ENCODE measurements at regions not wholly inside any gene's neighbourhood (a gene's known extent, or its start where the extent isn't known, plus 50 kb on each side); places are given as distances from the start of the nearest gene placed in this dataset.

- no peak overlapping the region for H3K4me3 Mint-ChIP-seq
- no peak for ATAC-seq (replicated peaks; ENCODE audit: extremely low read depth, poor library complexity, severe bottlenecking)
Measured at GRCh38 chr5:166014256-166014655, 2277.2 kb upstream of the WWC1 start.

DNA sequence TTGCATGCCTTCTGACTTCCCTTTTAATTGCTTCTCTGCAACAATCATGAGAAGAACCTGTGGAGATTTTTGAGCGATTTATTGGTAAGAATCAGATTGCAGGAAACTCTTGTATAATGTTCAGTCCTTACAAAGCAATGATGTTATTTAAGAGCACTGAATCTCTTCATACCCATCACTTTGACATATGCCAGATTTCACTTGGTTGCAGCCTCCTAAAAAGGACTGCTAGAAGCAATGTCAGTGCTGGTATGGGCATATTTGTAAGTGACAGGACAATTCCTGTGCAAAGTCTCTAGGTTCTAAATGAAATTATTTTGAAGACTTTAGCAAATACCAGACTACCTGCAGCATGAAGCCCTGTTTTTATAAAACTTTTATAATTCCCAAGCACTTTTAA lies 2272.7 kb upstream of the WWC1 start:
- DNase-seq (ENCODE audit: low spot score in 2 of 2): no peak
- no peak overlapping the region for H3K4me3 Mint-ChIP-seq
- H3K27me3 Mint-ChIP-seq: no peaks in the 10 kb centered on the region
- no peaks in the 10 kb centered on the region for H3K4me1 Mint-ChIP-seq
- no peak for ATAC-seq (replicated peaks; ENCODE audit: extremely low read depth, poor library complexity, severe bottlenecking)
- no peak overlapping the region for H3K27ac Mint-ChIP-seq (ENCODE audit: low read depth)
- no peaks in the 10 kb centered on the region for H3K36me3 Mint-ChIP-seq (ENCODE audit: insufficient read depth)
- peaks cover 20% of the 10 kb centered on the region for H3K9me3 Mint-ChIP-seq

More at GRCh38 chr5:166014256-166014655, 2277.2 kb upstream of the WWC1 start:
- DNase-seq (ENCODE audit: low spot score in 2 of 2): no peak
- H3K36me3 Mint-ChIP-seq (ENCODE audit: insufficient read depth): no peaks in the 10 kb centered on the region
- H3K27me3 Mint-ChIP-seq: no peaks in the 10 kb centered on the region
- no peaks in the 10 kb centered on the region for H3K4me1 Mint-ChIP-seq
- no peak overlapping the region for H3K27ac Mint-ChIP-seq (ENCODE audit: low read depth)
- H3K9me3 Mint-ChIP-seq: peaks cover 16% of the 10 kb centered on the region

- ATAC-seq (replicated peaks; ENCODE audit: extremely low read depth, poor library complexity, severe bottlenecking) (no peak), DNase-seq (ENCODE audit: low spot score in 2 of 2) (no peak)
- Mint-ChIP-seq H3K4me1 (no peaks in the 10 kb centered on the region), H3K9me3 (peaks cover 17% of the 10 kb centered on the region), H3K4me3 (no peak overlapping the region), H3K27ac (ENCODE audit: low read depth) (no peak overlapping the region), H3K27me3 (no peaks in the 10 kb centered on the region), H3K36me3 (ENCODE audit: insufficient read depth) (no peaks in the 10 kb centered on the region)
Measured at GRCh38 chr5:166022065-166022464, 2269.4 kb upstream of the WWC1 start.

GRCh38 chr5:166024970-166025369 lies 2266.5 kb upstream of the WWC1 start:
- Mint-ChIP-seq H3K4me3 (no peak overlapping the region), H3K36me3 (ENCODE audit: insufficient read depth) (no peaks in the 10 kb centered on the region), H3K4me1 (no peaks in the 10 kb centered on the region), H3K27me3 (no peaks in the 10 kb centered on the region), H3K9me3 (peaks cover 25% of the 10 kb centered on the region), H3K27ac (ENCODE audit: low read depth) (no peak overlapping the region)
- ATAC-seq (replicated peaks; ENCODE audit: extremely low read depth, poor library complexity, severe bottlenecking): no peak
- no peak for DNase-seq (ENCODE audit: low spot score in 2 of 2)

DNA sequence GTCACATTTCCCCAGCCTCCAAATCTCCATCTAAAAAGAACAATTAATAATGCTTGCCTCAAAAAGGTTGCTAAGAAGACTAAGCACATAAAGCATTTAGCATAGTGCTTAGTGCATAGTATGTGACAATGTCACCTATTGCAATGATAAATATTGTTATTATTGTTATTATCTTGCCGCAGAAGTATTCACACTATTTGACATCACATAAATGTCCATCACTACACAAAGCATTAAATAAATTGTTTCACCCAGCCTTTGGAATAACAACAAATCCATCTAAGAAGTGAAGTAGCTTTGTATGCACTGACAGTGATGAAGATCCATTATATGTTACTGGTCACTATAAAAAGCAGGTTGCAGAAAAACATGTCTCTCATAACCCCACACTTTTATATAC lies 2263.9 kb upstream of the WWC1 start:
- H3K27ac Mint-ChIP-seq (ENCODE audit: low read depth): no peak overlapping the region
- no peaks in the 10 kb centered on the region for H3K27me3 Mint-ChIP-seq
- H3K9me3 Mint-ChIP-seq: peaks cover 22% of the 10 kb centered on the region
- H3K4me3 Mint-ChIP-seq: no peak overlapping the region
- ATAC-seq (replicated peaks; ENCODE audit: extremely low read depth, poor library complexity, severe bottlenecking) (no peak), DNase-seq (ENCODE audit: low spot score in 2 of 2) (no peak)
- no peaks in the 10 kb centered on the region for H3K36me3 Mint-ChIP-seq (ENCODE audit: insufficient read depth)
- H3K4me1 Mint-ChIP-seq: no peaks in the 10 kb centered on the region

GRCh38 chr5:166031926-166032325 lies 2259.5 kb upstream of the WWC1 start:
- no peak overlapping the region for H3K27ac Mint-ChIP-seq (ENCODE audit: low read depth)
- ATAC-seq (replicated peaks; ENCODE audit: extremely low read depth, poor library complexity, severe bottlenecking): no peak
- H3K27me3 Mint-ChIP-seq: no peaks in the 10 kb centered on the region
- DNase-seq (ENCODE audit: low spot score in 2 of 2): no peak
- H3K4me1 Mint-ChIP-seq: no peaks in the 10 kb centered on the region
- H3K36me3 Mint-ChIP-seq (ENCODE audit: insufficient read depth): no peaks in the 10 kb centered on the region
- H3K9me3 Mint-ChIP-seq: peaks cover 14% of the 10 kb centered on the region
- no peak overlapping the region for H3K4me3 Mint-ChIP-seq

DNA sequence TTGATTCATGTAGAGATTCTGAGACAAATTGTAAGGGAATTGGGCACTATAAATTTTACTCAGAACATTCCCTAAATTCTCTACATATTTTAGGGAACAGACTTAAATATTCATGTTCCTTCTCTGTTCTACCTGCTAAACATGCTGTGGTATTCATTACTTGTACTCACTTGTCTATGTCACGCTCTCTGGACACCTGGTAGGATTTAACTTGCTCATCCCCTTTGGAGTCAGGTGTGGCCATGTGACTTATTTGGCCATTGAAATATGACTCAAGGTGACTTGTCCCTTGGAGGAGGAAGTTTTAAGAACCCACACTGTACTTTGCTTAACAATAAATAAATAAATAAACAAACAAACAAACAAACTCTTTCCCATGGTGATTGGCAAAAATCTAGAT lies 2258.8 kb upstream of the WWC1 start:
- H3K36me3 Mint-ChIP-seq (ENCODE audit: insufficient read depth): no peaks in the 10 kb centered on the region
- no peaks in the 10 kb centered on the region for H3K27me3 Mint-ChIP-seq
- H3K4me3 Mint-ChIP-seq: no peak overlapping the region
- H3K4me1 Mint-ChIP-seq: no peaks in the 10 kb centered on the region
- DNase-seq (ENCODE audit: low spot score in 2 of 2) (no peak), ATAC-seq (replicated peaks; ENCODE audit: extremely low read depth, poor library complexity, severe bottlenecking) (no peak)
- H3K9me3 Mint-ChIP-seq: peaks cover 14% of the 10 kb centered on the region
- no peak overlapping the region for H3K27ac Mint-ChIP-seq (ENCODE audit: low read depth)

- H3K27me3 Mint-ChIP-seq: no peaks in the 10 kb centered on the region
- H3K4me1 Mint-ChIP-seq: no peaks in the 10 kb centered on the region
- H3K4me3 Mint-ChIP-seq: no peak overlapping the region
- H3K27ac Mint-ChIP-seq (ENCODE audit: low read depth): no peak overlapping the region
- peaks cover 12% of the 10 kb centered on the region for H3K9me3 Mint-ChIP-seq
- DNase-seq (ENCODE audit: low spot score in 2 of 2): no peak
- no peak for ATAC-seq (replicated peaks; ENCODE audit: extremely low read depth, poor library complexity, severe bottlenecking)
- no peaks in the 10 kb centered on the region for H3K36me3 Mint-ChIP-seq (ENCODE audit: insufficient read depth)
Measured at GRCh38 chr5:166045961-166046360, 2245.5 kb upstream of the WWC1 start.

DNA sequence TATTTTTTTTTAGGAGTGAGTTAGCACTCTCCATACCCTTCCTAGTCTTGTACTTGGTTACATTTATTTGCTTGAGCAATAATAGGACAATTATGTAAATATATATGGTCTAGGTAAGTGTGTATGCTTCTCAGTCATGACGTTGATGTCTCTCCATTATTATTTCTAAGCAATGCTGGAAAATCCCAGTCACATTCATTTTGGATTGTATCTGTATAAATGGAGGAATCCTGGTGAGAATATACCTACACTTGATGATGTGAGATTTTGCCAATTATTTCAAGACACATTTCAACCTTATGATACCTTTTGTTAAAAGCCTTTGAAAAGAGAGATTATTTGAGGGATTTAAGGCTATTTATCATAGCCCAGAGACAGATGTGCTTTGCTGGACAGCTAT lies 2244.5 kb upstream of the WWC1 start:
- Mint-ChIP-seq H3K27ac (ENCODE audit: low read depth) (no peak overlapping the region), H3K4me3 (no peak overlapping the region), H3K9me3 (peaks cover 6% of the 10 kb centered on the region), H3K4me1 (no peaks in the 10 kb centered on the region), H3K27me3 (no peaks in the 10 kb centered on the region), H3K36me3 (ENCODE audit: insufficient read depth) (no peaks in the 10 kb centered on the region)
- ATAC-seq (replicated peaks; ENCODE audit: extremely low read depth, poor library complexity, severe bottlenecking) (no peak), DNase-seq (ENCODE audit: low spot score in 2 of 2) (no peak)

DNA sequence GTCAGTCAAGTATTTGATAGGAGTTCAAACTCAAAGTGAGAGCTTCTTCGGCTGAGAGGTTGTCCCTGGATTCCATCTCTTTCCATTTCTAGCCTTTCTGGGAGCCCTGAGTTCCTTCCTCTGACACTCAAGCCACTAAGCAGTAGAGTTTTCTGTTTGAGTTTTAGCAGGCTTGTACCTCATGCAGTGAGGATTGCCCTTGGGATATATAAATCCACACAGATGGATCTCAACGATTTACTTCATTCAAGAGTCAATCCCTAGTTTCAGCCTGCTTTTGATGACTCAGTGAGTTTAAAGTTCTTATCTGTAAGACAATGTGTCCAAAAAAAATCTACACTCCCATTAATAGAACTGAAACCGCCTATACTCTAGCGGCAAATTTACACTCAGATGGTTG lies 2240.9 kb upstream of the WWC1 start:
- no peak overlapping the region for H3K27ac Mint-ChIP-seq (ENCODE audit: low read depth)
- H3K4me1 Mint-ChIP-seq: no peaks in the 10 kb centered on the region
- H3K36me3 Mint-ChIP-seq (ENCODE audit: insufficient read depth): no peaks in the 10 kb centered on the region
- ATAC-seq (replicated peaks; ENCODE audit: extremely low read depth, poor library complexity, severe bottlenecking): no peak
- peaks cover 15% of the 10 kb centered on the region for H3K9me3 Mint-ChIP-seq
- H3K27me3 Mint-ChIP-seq: no peaks in the 10 kb centered on the region
- H3K4me3 Mint-ChIP-seq: no peak overlapping the region
- DNase-seq (ENCODE audit: low spot score in 2 of 2): no peak

GRCh38 chr5:166058660-166059059 lies 2232.8 kb upstream of the WWC1 start:
- no peaks in the 10 kb centered on the region for H3K4me1 Mint-ChIP-seq
- ATAC-seq (replicated peaks; ENCODE audit: extremely low read depth, poor library complexity, severe bottlenecking): no peak
- no peak for DNase-seq (ENCODE audit: low spot score in 2 of 2)
- H3K27me3 Mint-ChIP-seq: no peaks in the 10 kb centered on the region
- no peaks in the 10 kb centered on the region for H3K36me3 Mint-ChIP-seq (ENCODE audit: insufficient read depth)
- H3K4me3 Mint-ChIP-seq: no peak overlapping the region
- peaks cover 10% of the 10 kb centered on the region for H3K9me3 Mint-ChIP-seq
- H3K27ac Mint-ChIP-seq (ENCODE audit: low read depth): no peak overlapping the region

DNA sequence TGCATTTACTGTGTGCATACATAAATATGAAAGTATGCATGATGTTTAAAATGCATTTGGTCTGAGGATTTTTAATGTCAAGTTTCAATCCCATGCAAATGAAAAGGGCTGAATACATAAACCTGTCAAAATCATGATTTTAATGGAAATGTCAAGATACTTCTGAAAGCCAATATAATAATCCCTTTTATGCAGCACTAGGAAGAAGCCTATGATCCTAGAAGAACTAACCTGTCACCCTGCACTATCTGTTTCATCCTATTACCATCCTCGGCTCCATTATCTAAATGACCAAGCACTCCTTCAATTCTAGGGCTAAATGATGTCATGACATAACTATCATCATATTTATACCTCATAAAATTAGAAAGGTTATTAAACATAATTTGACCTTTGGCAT lies 2229.4 kb upstream of the WWC1 start:
- no peaks in the 10 kb centered on the region for H3K4me1 Mint-ChIP-seq
- ATAC-seq (replicated peaks; ENCODE audit: extremely low read depth, poor library complexity, severe bottlenecking): no peak
- DNase-seq (ENCODE audit: low spot score in 2 of 2): no peak
- H3K4me3 Mint-ChIP-seq: no peak overlapping the region
- H3K36me3 Mint-ChIP-seq (ENCODE audit: insufficient read depth): no peaks in the 10 kb centered on the region
- peaks cover 11% of the 10 kb centered on the region for H3K9me3 Mint-ChIP-seq
- no peaks in the 10 kb centered on the region for H3K27me3 Mint-ChIP-seq
- H3K27ac Mint-ChIP-seq (ENCODE audit: low read depth): no peak overlapping the region

DNA sequence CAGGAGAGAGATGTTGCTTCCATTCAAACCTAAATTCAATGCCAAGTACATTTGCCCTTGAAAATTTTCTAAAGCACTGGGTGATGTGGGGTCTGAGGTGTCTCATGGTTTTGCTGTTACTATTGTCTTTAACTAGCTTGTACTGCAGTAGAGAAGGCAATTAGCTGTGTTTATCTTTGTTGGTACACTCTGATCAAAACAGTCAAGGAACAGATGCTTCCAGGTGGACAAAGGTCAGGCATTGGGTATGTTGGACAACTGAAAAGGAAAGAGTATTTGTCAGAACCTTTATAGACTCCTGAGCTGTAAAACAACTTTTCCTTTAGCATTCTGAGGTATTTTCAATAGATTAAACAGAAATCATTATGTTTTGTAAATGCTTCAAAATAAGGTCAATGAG lies 2228.7 kb upstream of the WWC1 start:
- Mint-ChIP-seq H3K27ac (ENCODE audit: low read depth) (no peak overlapping the region), H3K36me3 (ENCODE audit: insufficient read depth) (no peaks in the 10 kb centered on the region), H3K9me3 (peaks cover 11% of the 10 kb centered on the region), H3K27me3 (no peaks in the 10 kb centered on the region), H3K4me3 (no peak overlapping the region), H3K4me1 (no peaks in the 10 kb centered on the region)
- no peak for DNase-seq (ENCODE audit: low spot score in 2 of 2)
- no peak for ATAC-seq (replicated peaks; ENCODE audit: extremely low read depth, poor library complexity, severe bottlenecking)

GRCh38 chr5:166063261-166063660 lies 2228.2 kb upstream of the WWC1 start:
- Mint-ChIP-seq H3K4me3 (no peak overlapping the region), H3K4me1 (no peaks in the 10 kb centered on the region), H3K36me3 (ENCODE audit: insufficient read depth) (no peaks in the 10 kb centered on the region), H3K27ac (ENCODE audit: low read depth) (no peak overlapping the region), H3K9me3 (peaks cover 11% of the 10 kb centered on the region), H3K27me3 (no peaks in the 10 kb centered on the region)
- no peak for ATAC-seq (replicated peaks; ENCODE audit: extremely low read depth, poor library complexity, severe bottlenecking)
- DNase-seq (ENCODE audit: low spot score in 2 of 2): no peak
